GM06990 (cell line): ENCODE measurements at regions not wholly inside any gene's neighbourhood (a gene's known extent, or its start where the extent isn't known, plus 50 kb on each side); places are given as distances from the start of the nearest gene placed in this dataset.

Experiments
- DNase-seq: peaks from one replicate; pipeline ENCODE4 v3.0.0-alpha.2; 2011; ENCODE audit not compliant: insufficient read length; ENCODE audit errors: extremely low read depth
- H3K27me3 ChIP-seq: replicated peaks from 2 replicates; pipeline ENCODE4 v1.6.0; 2011; ENCODE audit warnings: low read length; ENCODE audit not compliant: control insufficient read depth, insufficient read depth
- H3K36me3 ChIP-seq: 2 replicates; pipeline ENCODE4 v1.5.1; 2011; ENCODE audit warnings: low read length; ENCODE audit not compliant: control insufficient read depth, insufficient read depth
- H3K4me3 ChIP-seq: replicated peaks from 2 replicates; pipeline ENCODE4 v1.5.1; 2011; ENCODE audit warnings: low read depth, mild to moderate bottlenecking, control low read depth, low read length
- CTCF ChIP-seq: IDR thresholded peaks from 2 replicates; pipeline ENCODE4 v1.5.1; 2011; ENCODE audit warnings: low read length, control low read depth, mild to moderate bottlenecking, inconsistent platforms; ENCODE audit not compliant: insufficient read depth, poor library complexity, severe bottlenecking

GRCh38 chr10:9688711-9689110 lies 1329.0 kb upstream of the CELF2 start:
- H3K4me3 ChIP-seq = no peak overlapping the region
- H3K36me3 ChIP-seq = no peaks in the 10 kb centered on the region
- no peak for DNase-seq
- TF ChIP-seq CTCF = no peak
- no peaks in the 10 kb centered on the region for H3K27me3 ChIP-seq

GRCh38 chr10:9707216-9707615 lies 1310.5 kb upstream of the CELF2 start:
- H3K36me3 ChIP-seq = no peaks in the 10 kb centered on the region
- H3K27me3 ChIP-seq = no peaks in the 10 kb centered on the region
- DNase-seq = no peak
- no peak for TF ChIP-seq CTCF
- no peak overlapping the region for H3K4me3 ChIP-seq

- Histone ChIP-seq H3K27me3 (no peaks in the 10 kb centered on the region), H3K4me3 (no peak overlapping the region), H3K36me3 (no peaks in the 10 kb centered on the region)
- TF ChIP-seq CTCF = no peak
- DNase-seq = no peak
These were observed 1307.8 kb upstream of the CELF2 start for GRCh38 chr10:9709849-9710248.

GRCh38 chr10:9712393-9712792 lies 1305.3 kb upstream of the CELF2 start:
- Histone ChIP-seq H3K27me3 (no peaks in the 10 kb centered on the region), H3K36me3 (no peaks in the 10 kb centered on the region), H3K4me3 (no peak overlapping the region)
- TF ChIP-seq CTCF = no peak
- DNase-seq = no peak

- Histone ChIP-seq H3K4me3 (no peak overlapping the region), H3K27me3 (no peaks in the 10 kb centered on the region), H3K36me3 (no peaks in the 10 kb centered on the region)
- no peak for TF ChIP-seq CTCF
- DNase-seq = no peak
These were observed 1298.4 kb upstream of the CELF2 start for GRCh38 chr10:9719246-9719645.

GRCh38 chr10:9733766-9734165 lies 1283.9 kb upstream of the CELF2 start:
- no peak for DNase-seq
- no peaks in the 10 kb centered on the region for H3K27me3 ChIP-seq

More at GRCh38 chr10:9733766-9734165, 1283.9 kb upstream of the CELF2 start:
- Histone ChIP-seq H3K4me3 (no peak overlapping the region), H3K36me3 (no peaks in the 10 kb centered on the region)
- TF ChIP-seq CTCF = no peak
